H9 (cell line): ENCODE measurements at regions not wholly inside any gene's neighbourhood (a gene's known extent, or its start where the extent isn't known, plus 50 kb on each side); places are given as distances from the start of the nearest gene placed in this dataset.

Experiments used
- DNase-seq: peaks from one replicate; pipeline ENCODE4 v3.0.0-alpha.2; 2017
- H2AFZ ChIP-seq: one replicate; pipeline ENCODE4 v1.6.1; 2013; ENCODE audit warnings: mild to moderate bottlenecking, low read length, control low read depth, moderate library complexity
- H2AK5ac ChIP-seq: 2 replicates; pipeline ENCODE4 v1.6.1; 2013; ENCODE audit warnings: low read length, control low read depth, mixed read lengths; ENCODE audit not compliant: insufficient read length
- H2BK120ac ChIP-seq: one replicate; pipeline ENCODE4 v1.6.1; 2013; ENCODE audit warnings: low read depth, mild to moderate bottlenecking, low read length, control low read depth, inconsistent platforms; ENCODE audit not compliant: poor library complexity, severe bottlenecking
- H2BK12ac ChIP-seq: 2 replicates; pipeline ENCODE4 v1.6.1; 2013; ENCODE audit warnings: low read length, control low read depth, mixed read lengths, low read depth; ENCODE audit not compliant: insufficient read length
- H2BK15ac ChIP-seq: 2 replicates; pipeline ENCODE4 v1.6.1; 2013; ENCODE audit warnings: low read depth, low read length, control low read depth
- H2BK20ac ChIP-seq: one replicate; pipeline ENCODE4 v1.6.1; 2013; ENCODE audit warnings: low read depth, mild to moderate bottlenecking, low read length, control low read depth, inconsistent platforms; ENCODE audit not compliant: poor library complexity, severe bottlenecking
- H2BK5ac ChIP-seq: 2 replicates; pipeline ENCODE4 v1.6.1; 2013; ENCODE audit warnings: low read length, control low read depth, mixed read lengths; ENCODE audit not compliant: insufficient read length
- H3K14ac ChIP-seq: 2 replicates; pipeline ENCODE4 v1.6.1; 2013; ENCODE audit warnings: low read length, control low read depth; ENCODE audit not compliant: insufficient read depth
- H3K18ac ChIP-seq: 2 replicates; pipeline ENCODE4 v1.6.1; 2013; ENCODE audit warnings: low read depth, mild to moderate bottlenecking, mixed read lengths, low read length, control low read depth; ENCODE audit not compliant: insufficient read length
- H3K23ac ChIP-seq: 2 replicates; pipeline ENCODE4 v1.6.1; 2013; ENCODE audit warnings: low read length, control low read depth, mixed read lengths, low read depth; ENCODE audit not compliant: insufficient read length
- H3K23me2 ChIP-seq: 2 replicates; pipeline ENCODE4 v1.6.1; 2013; ENCODE audit warnings: low read depth, mild to moderate bottlenecking, mixed read lengths, low read length, control low read depth; ENCODE audit not compliant: insufficient read length, poor library complexity, severe bottlenecking
- H3K27ac ChIP-seq: 2 replicates; pipeline ENCODE4 v1.5.1; 2013; ENCODE audit warnings: low read length, control low read depth, mixed read lengths, low read depth; ENCODE audit not compliant: insufficient read length
- H3K27me3 ChIP-seq: 2 replicates; pipeline ENCODE4 v1.6.1; 2013; ENCODE audit warnings: low read length, control low read depth, inconsistent platforms; ENCODE audit not compliant: insufficient read depth
- H3K4ac ChIP-seq: 2 replicates; pipeline ENCODE4 v1.6.1; 2013; ENCODE audit warnings: low read depth, mild to moderate bottlenecking, control low read depth, inconsistent platforms, low read length, moderate library complexity
- H3K4me1 ChIP-seq: 2 replicates; pipeline ENCODE4 v1.6.1; 2013; ENCODE audit warnings: low read length, control low read depth, inconsistent platforms; ENCODE audit not compliant: insufficient read depth
- H3K4me2 ChIP-seq: 2 replicates; pipeline ENCODE4 v1.6.1; 2013; ENCODE audit warnings: low read length, control low read depth, mixed read lengths; ENCODE audit not compliant: insufficient read length, insufficient read depth
- H3K56ac ChIP-seq: 2 replicates; pipeline ENCODE4 v1.6.1; 2013; ENCODE audit warnings: low read depth, mild to moderate bottlenecking, mixed read lengths, low read length, control low read depth; ENCODE audit not compliant: insufficient read length
- H3K79me1 ChIP-seq: 2 replicates; pipeline ENCODE4 v1.6.1; 2013; ENCODE audit warnings: low read depth, mild to moderate bottlenecking, moderate library complexity, low read length, control low read depth, inconsistent platforms; ENCODE audit not compliant: insufficient read depth, poor library complexity, severe bottlenecking
- H3K79me2 ChIP-seq: 2 replicates; pipeline ENCODE4 v1.6.1; 2013; ENCODE audit warnings: low read length, control low read depth, inconsistent platforms; ENCODE audit not compliant: insufficient read depth
- H3K9ac ChIP-seq: 2 replicates; pipeline ENCODE4 v1.6.1; 2013; ENCODE audit warnings: low read length, control low read depth, mixed read lengths; ENCODE audit not compliant: insufficient read length; ENCODE audit errors: extremely low read depth
- H3K9me3 ChIP-seq: one replicate; pipeline ENCODE4 v1.6.1; 2013; ENCODE audit warnings: low read depth, low read length, inconsistent platforms; ENCODE audit not compliant: control insufficient read depth
- H3T11ph ChIP-seq: one replicate; pipeline ENCODE4 v1.6.1; 2013; ENCODE audit warnings: mild to moderate bottlenecking, low read length, control low read depth, inconsistent platforms
- H4K20me1 ChIP-seq: one replicate; pipeline ENCODE4 v1.6.1; 2013; ENCODE audit not compliant: control insufficient read depth, insufficient read length, insufficient read depth
- H4K5ac ChIP-seq: 2 replicates; pipeline ENCODE4 v1.6.1; 2013; ENCODE audit warnings: low read depth, mild to moderate bottlenecking, mixed read lengths, low read length, control low read depth; ENCODE audit not compliant: insufficient read length
- H4K8ac ChIP-seq: replicated peaks from 2 replicates; pipeline ENCODE4 v1.6.1; 2013; ENCODE audit warnings: low read length, control low read depth, mixed read lengths, low read depth; ENCODE audit not compliant: insufficient read length
- H4K91ac ChIP-seq: 2 replicates; pipeline ENCODE4 v1.6.1; 2013; ENCODE audit warnings: low read depth, mild to moderate bottlenecking, moderate library complexity, mixed read lengths, low read length, control low read depth; ENCODE audit not compliant: insufficient read length
- H3K27ac Mint-ChIP-seq, 3 experiments: 2 replicates in 2 of 3; 3 replicates in 1 of 3; pipeline ENCODE4 v1.8.0; 2020 to 2021; ENCODE audit warnings: mixed read lengths in 3 of 3, mild to moderate bottlenecking in 1 of 3, moderate library complexity in 1 of 3
- H3K27me3 Mint-ChIP-seq: 2 replicates; pipeline ENCODE4 v1.8.0; 2021; ENCODE audit warnings: low read depth, mild to moderate bottlenecking, moderate library complexity, mixed read lengths
- H3K36me3 Mint-ChIP-seq, 3 experiments: 2 replicates in 2 of 3; 3 replicates in 1 of 3; pipeline ENCODE4 v1.8.0; 2020 to 2021; ENCODE audit warnings: low read depth in 3 of 3, mixed read lengths in 3 of 3; ENCODE audit not compliant: insufficient read depth in 1 of 3
- H3K4me1 Mint-ChIP-seq, 2 experiments: 2 replicates each; pipeline ENCODE4 v1.8.0; 2020; ENCODE audit warnings: mixed read lengths in 2 of 2
- H3K4me3 Mint-ChIP-seq, 2 experiments: 2 replicates in 1 of 2; 3 replicates in 1 of 2; pipeline ENCODE4 v1.8.0; 2020 to 2021; ENCODE audit warnings: mild to moderate bottlenecking in 2 of 2, mixed read lengths in 2 of 2, moderate library complexity in 1 of 2
- H3K9me3 Mint-ChIP-seq, 2 experiments: 2 replicates in 1 of 2; 3 replicates in 1 of 2; pipeline ENCODE4 v1.8.0; 2020; ENCODE audit warnings: mild to moderate bottlenecking in 2 of 2, mixed read lengths in 2 of 2, moderate library complexity in 1 of 2
- CTCF ChIP-seq: fragments of 200-600 bp; sonication (generic); conservative IDR thresholded peaks from 3 replicates; pipeline ENCODE4 v1.8.0; 2021; ENCODE audit warnings: antibody characterized with exemption, mild to moderate bottlenecking
- WGBS: extraction: QIAGEN DNeasy Blood & Tissue Kit; methylation state at CpG from one replicate; pipeline ENCODE4 v1.1.7; 2013; ENCODE audit warnings: missing lambda C conversion rate, low lambda C conversion rate, mixed read lengths; ENCODE audit not compliant: insufficient read length; ENCODE audit errors: extremely low coverage; 5-methylcytosine and 5-hydroxymethylcytosine counted together

- no peaks in the 10 kb centered on the region for H3K4me1 ChIP-seq
- no peak overlapping the region for H2BK20ac ChIP-seq
- no peaks in the 10 kb centered on the region for H3K36me3 Mint-ChIP-seq
- no peak overlapping the region for H4K5ac ChIP-seq
- no peak overlapping the region for H2BK12ac ChIP-seq
- DNase-seq, result no peak
- H2BK5ac ChIP-seq, result no peak overlapping the region
- no peak overlapping the region for H3K4ac ChIP-seq
- TF ChIP-seq CTCF, result no peak
- H3K4me1 Mint-ChIP-seq, result peaks cover 17 to 26% of the 10 kb centered on the region in 2 experiments
- H3K27me3 ChIP-seq, result no peaks in the 10 kb centered on the region
- H3K23ac ChIP-seq, result no peak overlapping the region
- H3K27ac Mint-ChIP-seq, result no peak overlapping the region
- no peaks in the 10 kb centered on the region for H3K23me2 ChIP-seq
- no peak overlapping the region for H4K91ac ChIP-seq
- no peak overlapping the region for H3K14ac ChIP-seq
- H2BK120ac ChIP-seq, result no peak overlapping the region
- H2AFZ ChIP-seq, result no peak overlapping the region
- no peaks in the 10 kb centered on the region for H3K79me2 ChIP-seq
- H3K9me3 ChIP-seq, result no peaks in the 10 kb centered on the region
- no peaks in the 10 kb centered on the region for H3K79me1 ChIP-seq
- H3K9ac ChIP-seq, result no peak overlapping the region
- H4K20me1 ChIP-seq, result no peaks in the 10 kb centered on the region
- no peak overlapping the region for H3K56ac ChIP-seq
- H3K27ac ChIP-seq, result no peak overlapping the region
- H4K8ac ChIP-seq, result no peak overlapping the region
- no CpG with 5 or more reads among the region's 1 CpG for WGBS
- H3K4me3 Mint-ChIP-seq, result no peak overlapping the region
- H3K9me3 Mint-ChIP-seq, result peaks cover 0 to 3% of the 10 kb centered on the region in 2 experiments; a peak in 2 of 5 replicates
- H3K27me3 Mint-ChIP-seq, result peaks cover 4% of the 10 kb centered on the region
- no peak overlapping the region for H2BK15ac ChIP-seq
- H3K4me2 ChIP-seq, result no peak overlapping the region
- no peak overlapping the region for H3K18ac ChIP-seq
- H3T11ph ChIP-seq, result no peak overlapping the region
- no peak overlapping the region for H2AK5ac ChIP-seq
These were observed 283.5 kb downstream of the WDR11 start for GRCh38 chr10:121134711-121135110.
